IMR-90 (cell line): ENCODE measurements at regions not wholly inside any gene's neighbourhood (a gene's known extent, or its start where the extent isn't known, plus 50 kb on each side); places are given as distances from the start of the nearest gene placed in this dataset.
"Not testable (repeated sequence)": the region's sequence is repeated elsewhere in the genome, so short reads cannot be mapped to it uniquely, and the experiment has no call there.

Source experiments
- CHD1 ChIP-seq: IDR thresholded peaks from 2 replicates; pipeline ENCODE4 v1.6.1; 2012; ENCODE audit warnings: low read depth, low read length, improper control_type of control experiment
- FOS ChIP-seq: fragments of 150-350 bp; IDR thresholded peaks from 2 replicates; pipeline ENCODE4 v1.6.1; 2016; ENCODE audit warnings: low read depth, low read length
- MAZ ChIP-seq: IDR thresholded peaks from 2 replicates; pipeline ENCODE4 v1.6.1; 2012; ENCODE audit warnings: low read depth, mild to moderate bottlenecking, low read length, improper control_type of control experiment, moderate library complexity, borderline replicate concordance
- MXI1 ChIP-seq: IDR thresholded peaks from 2 replicates; pipeline ENCODE4 v1.6.1; 2012; ENCODE audit warnings: low read depth, mild to moderate bottlenecking, low read length, moderate library complexity, borderline replicate concordance
- NFE2L2 ChIP-seq: fragments of 150-350 bp; IDR thresholded peaks from 2 replicates; pipeline ENCODE4 v1.6.1; 2016; ENCODE audit warnings: low read depth, mild to moderate bottlenecking, low read length
- POLR2A ChIP-seq: IDR thresholded peaks from 2 replicates; pipeline ENCODE4 v1.6.1; 2012; ENCODE audit warnings: mild to moderate bottlenecking, low read depth, low read length
- RAD21 ChIP-seq: IDR thresholded peaks from 2 replicates; pipeline ENCODE4 v1.6.1; 2012; ENCODE audit warnings: low read length, improper control_type of control experiment
- RCOR1 ChIP-seq: IDR thresholded peaks from 2 replicates; pipeline ENCODE4 v1.6.1; 2012; ENCODE audit warnings: mild to moderate bottlenecking, low read length, improper control_type of control experiment; ENCODE audit not compliant: insufficient replicate concordance
- RFX5 ChIP-seq: IDR thresholded peaks from 2 replicates; pipeline ENCODE4 v1.8.0; 2012; ENCODE audit warnings: low read depth, mild to moderate bottlenecking, low read length, moderate library complexity
- SMC3 ChIP-seq: fragments of 150-350 bp; IDR thresholded peaks from 2 replicates; pipeline ENCODE4 v1.6.1; 2016; ENCODE audit warnings: low read depth, mild to moderate bottlenecking, antibody characterized with exemption, low read length, moderate library complexity
- TF ChIP-seq, protein P1 (sequence below): conservative IDR thresholded peaks from 2 replicates; pipeline ENCODE4 v1.5.1; 2012; ENCODE audit warnings: mild to moderate bottlenecking, low read depth, low read length, improper control_type of control experiment
- TF ChIP-seq, protein P2 (sequence below): fragments of 150-350 bp; IDR thresholded peaks from 2 replicates; pipeline ENCODE4 v1.6.1; 2016; ENCODE audit warnings: low read depth, mild to moderate bottlenecking, low read length, moderate library complexity, borderline replicate concordance

DNA sequence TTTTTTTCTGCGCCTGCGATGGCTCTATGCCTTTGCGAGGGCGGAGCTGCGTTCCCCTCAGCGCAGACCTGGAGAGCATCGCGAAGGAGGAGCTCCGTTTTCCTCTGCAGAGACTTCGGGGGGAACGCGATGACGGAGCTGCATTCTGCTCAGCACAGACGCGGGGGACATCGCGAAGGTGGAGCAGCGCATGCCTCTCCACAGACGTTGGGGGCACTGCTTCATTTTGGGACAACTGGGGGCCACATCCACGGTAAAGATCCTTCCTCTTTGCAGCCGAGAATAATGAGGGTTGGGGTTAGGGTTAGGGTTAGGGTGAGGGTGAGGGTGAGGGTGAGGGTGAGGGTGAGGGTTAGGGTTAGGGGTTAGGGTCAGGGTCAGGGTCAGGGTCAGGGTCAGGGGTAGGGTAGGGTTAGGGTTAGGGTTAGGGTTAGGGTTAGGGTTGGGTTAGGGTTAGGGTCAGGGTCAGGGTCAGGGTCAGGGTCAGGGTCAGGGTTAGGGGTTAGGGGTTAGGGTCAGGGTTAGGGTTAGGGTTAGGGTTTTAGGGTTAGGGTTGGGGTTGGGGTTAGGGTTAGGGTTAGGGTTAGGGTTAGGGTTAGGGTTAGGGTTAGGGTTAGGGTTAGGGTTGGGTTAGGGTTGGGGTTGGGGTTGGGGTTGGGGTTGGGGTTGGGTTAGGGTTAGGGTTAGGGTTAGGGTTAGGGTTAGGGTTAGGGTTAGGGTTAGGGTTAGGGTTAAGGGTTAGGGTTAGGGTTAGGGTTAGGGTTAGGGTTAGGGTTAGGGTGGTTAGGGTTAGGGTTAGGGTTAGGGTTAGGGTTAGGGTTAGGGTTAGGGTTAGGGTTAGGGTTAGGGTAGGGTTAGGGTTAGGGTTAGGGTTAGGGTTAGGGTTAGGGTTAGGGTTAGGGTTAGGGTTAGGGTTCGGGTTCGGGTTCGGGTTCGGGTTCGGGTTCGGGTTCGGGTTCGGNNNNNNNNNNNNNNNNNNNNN lies 51.1 kb upstream of the DUX4 start:
- TF ChIP-seq, protein P1, sequence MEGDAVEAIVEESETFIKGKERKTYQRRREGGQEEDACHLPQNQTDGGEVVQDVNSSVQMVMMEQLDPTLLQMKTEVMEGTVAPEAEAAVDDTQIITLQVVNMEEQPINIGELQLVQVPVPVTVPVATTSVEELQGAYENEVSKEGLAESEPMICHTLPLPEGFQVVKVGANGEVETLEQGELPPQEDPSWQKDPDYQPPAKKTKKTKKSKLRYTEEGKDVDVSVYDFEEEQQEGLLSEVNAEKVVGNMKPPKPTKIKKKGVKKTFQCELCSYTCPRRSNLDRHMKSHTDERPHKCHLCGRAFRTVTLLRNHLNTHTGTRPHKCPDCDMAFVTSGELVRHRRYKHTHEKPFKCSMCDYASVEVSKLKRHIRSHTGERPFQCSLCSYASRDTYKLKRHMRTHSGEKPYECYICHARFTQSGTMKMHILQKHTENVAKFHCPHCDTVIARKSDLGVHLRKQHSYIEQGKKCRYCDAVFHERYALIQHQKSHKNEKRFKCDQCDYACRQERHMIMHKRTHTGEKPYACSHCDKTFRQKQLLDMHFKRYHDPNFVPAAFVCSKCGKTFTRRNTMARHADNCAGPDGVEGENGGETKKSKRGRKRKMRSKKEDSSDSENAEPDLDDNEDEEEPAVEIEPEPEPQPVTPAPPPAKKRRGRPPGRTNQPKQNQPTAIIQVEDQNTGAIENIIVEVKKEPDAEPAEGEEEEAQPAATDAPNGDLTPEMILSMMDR, result not testable (repeated sequence)
- TF ChIP-seq RAD21, MAZ, NFE2L2, MXI1, CHD1, SMC3, POLR2A, RCOR1, FOS, RFX5: not testable (repeated sequence)
- TF ChIP-seq, protein P2, sequence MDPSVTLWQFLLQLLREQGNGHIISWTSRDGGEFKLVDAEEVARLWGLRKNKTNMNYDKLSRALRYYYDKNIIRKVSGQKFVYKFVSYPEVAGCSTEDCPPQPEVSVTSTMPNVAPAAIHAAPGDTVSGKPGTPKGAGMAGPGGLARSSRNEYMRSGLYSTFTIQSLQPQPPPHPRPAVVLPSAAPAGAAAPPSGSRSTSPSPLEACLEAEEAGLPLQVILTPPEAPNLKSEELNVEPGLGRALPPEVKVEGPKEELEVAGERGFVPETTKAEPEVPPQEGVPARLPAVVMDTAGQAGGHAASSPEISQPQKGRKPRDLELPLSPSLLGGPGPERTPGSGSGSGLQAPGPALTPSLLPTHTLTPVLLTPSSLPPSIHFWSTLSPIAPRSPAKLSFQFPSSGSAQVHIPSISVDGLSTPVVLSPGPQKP, result not testable (repeated sequence)
